A204.1 (cell line): ENCODE measurements at regions not wholly inside any gene's neighbourhood (a gene's known extent, or its start where the extent isn't known, plus 50 kb on each side); places are given as distances from the start of the nearest gene placed in this dataset.

ENCODE experiments used
- FAIRE-seq: peaks from 2 replicates; lab custom pipeline; 2012; peaks lifted over from hg19 to GRCh38; lab: Jason Lieb, UNC

DNA sequence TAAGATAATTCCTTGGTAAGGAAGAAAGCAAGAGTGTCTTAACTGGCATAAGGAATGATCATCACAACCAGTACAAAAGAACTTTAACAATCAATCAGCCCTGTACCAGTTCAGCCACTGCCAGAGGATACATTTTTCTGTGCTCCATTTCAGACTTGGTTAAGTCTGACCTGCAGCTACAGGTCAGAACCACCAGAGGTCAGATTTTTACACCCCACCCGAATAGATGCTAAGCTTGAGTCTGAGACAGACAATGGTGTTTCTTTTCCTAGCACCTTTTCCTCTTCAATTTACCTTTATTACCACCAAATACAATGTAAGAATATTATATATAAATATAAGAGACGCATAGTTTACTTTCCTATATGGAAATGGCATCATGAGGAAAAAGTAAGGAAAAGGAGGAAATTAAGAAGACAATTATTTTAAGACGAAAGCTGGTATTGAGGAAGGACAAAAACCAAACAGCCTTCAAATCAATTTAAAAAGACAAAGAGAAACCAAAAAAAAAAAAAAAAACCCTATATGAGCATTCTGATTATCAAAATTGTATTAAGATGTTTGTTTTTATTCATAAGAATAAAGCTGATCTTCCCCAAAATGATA, 215.3 kb upstream of the TTC29 start:
- peak; percentile 46 for FAIRE-seq

- no peak for FAIRE-seq
Measured at GRCh38 chr4:147163311-147163710, 217.6 kb upstream of the TTC29 start.

GRCh38 chr4:147168200-147168599, 222.5 kb upstream of the TTC29 start:
- peak; percentile 54 for FAIRE-seq

GRCh38 chr4:147173322-147173721, 227.7 kb upstream of the TTC29 start:
- no peak for FAIRE-seq

- FAIRE-seq = no peak
Measured at GRCh38 chr4:147173797-147174432, 228.3 kb upstream of the TTC29 start.

DNA sequence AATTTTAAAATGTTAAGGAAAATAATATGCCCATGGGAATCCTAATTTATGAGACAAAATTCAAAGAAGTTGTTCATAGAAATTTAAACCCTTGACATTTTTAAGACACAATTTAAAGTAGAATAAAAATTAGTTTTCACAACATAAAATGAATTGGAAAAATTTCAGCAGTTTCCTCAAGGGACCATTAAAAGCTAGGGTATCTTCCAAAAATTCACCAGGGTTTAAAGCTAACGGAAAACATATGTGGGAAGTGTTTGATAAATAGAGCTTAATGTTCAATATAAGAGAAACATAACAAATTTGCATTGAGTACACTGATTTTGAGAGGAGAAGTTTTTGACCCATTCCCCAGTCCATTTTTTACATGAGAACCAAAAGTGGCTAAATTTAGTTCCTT, 228.9 kb upstream of the TTC29 start:
- no peak for FAIRE-seq

DNA sequence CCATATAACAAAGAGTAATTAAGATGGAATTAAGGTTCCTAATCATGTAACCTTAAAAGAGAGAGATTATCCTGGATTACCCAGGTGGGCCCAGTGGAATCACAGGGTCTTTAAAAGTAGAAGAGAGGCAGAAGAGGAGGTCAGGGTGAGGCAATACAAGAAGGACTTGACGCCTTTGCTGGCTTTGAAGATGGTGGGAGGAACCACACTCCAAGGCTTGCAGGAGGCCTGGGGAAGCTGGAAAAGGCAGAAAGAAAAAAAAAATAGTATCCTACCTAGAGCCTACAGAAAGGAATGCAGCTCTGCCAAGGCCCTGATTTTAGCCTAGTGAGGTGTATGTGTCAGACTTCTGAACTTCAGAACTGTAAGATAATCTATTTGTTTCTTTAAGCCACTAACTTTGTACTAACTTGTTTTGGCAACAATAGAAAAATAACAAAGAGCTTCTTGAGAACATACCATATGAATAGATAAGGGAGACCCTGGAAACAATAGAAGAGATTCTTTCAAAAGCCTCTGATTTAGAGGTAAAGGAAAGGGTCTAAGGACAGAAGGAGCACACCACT, 229.9 kb upstream of the TTC29 start:
- no peak for FAIRE-seq

GRCh38 chr4:147182041-147182440, 236.4 kb upstream of the TTC29 start:
- no peak for FAIRE-seq

DNA sequence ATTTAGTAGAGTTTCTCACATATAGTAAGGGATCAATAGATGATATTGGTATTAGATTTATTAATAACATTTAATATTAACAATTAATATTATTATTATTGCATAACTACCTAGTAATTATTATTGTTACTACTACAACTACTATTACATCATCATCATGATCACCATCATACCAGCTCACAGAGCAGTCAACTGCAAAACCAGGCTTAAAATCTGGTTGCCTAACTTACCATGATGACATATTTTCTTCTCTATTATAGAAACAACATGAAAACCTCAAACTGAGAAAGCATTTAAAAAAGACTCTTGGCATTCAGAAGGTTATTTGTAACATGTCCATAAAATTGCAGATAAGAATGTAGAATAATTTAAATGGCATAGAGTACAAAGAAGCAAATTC, 247.0 kb upstream of the TTC29 start:
- no peak for FAIRE-seq

DNA sequence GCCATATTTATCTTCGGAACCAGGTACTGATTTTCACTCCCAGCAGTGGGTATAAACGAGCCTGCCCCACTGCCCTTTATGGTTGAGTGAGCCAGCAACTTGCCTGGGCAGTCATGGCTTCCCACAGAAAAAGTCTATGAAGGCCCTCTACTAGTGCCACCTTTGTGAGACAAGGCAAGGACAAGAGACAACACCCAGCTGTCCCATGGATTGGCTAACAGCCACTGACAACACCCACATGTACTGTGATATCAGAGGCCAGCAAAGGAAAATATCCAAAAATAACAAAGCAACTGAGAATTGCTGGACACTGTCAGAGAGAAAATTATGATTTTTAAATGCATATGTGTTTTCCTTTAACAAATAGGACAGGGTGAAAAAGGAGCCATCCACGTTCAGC, 248.4 kb upstream of the TTC29 start:
- no peak for FAIRE-seq

DNA sequence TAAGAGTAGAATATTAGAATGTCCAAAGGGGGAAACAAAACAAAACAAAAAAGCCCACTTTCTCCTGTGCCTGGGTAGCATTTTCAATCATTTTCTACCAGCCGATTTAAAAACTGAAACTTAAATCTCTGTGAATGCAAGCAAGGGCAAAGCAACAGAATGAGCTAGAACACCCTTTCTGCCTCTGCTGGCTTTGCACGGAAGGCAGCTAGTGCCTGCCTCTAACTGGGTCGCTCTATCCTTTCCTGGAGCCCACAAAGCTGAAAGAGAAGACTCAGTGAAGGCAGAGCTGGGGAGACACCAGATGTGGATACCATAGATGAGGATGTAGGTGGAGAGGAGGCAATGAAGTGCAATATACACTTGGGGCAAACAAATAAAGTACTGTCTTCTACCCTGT, 248.9 kb upstream of the TTC29 start:
- no peak for FAIRE-seq

- no peak for FAIRE-seq
Measured at GRCh38 chr4:147195386-147195785, 249.7 kb upstream of the TTC29 start.

- FAIRE-seq = no peak
Measured at GRCh38 chr4:147198411-147199051, 252.9 kb upstream of the TTC29 start.

- FAIRE-seq = no peak
Measured at GRCh38 chr4:147201016-147201415, 255.4 kb upstream of the TTC29 start.

DNA sequence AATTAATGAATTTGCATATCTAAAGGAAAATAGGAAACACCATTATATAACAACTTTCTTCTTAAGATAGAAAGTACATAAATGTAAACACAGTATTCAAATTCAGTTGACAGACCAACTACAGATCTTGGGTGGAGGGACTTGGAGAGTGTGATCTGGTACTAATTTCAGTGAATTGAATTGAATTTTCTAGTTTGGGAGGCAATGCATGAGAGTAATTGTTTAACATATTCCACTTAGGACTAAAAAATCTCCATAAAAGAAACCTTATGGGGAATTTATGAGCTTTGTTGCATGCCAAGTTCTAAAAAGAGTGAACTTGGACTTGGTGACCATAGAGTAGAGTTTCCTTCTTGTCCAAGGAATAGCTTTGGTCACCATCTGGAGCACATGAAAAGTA, 261.1 kb upstream of the TTC29 start:
- FAIRE-seq = no peak

- no peak for FAIRE-seq
Measured at GRCh38 chr4:147207911-147208310, 262.2 kb upstream of the TTC29 start.

DNA sequence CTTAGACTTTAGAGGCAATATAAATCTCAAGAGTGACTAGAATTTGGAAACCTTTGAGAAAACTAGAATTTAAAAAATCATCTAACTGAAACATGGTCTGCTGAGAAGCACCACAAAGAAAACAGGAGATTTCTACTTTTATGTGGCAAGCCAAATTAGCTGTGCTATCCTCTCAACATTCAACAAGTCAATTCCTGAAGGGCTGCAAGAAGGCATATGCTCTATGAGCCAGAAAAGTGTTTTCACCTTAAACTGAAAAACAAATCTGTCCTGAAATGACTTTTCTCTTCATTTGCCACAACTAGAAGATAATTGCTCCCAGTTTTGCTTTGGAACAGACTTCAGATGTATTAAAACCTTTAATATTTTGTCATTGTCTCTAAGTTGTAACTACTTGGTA, 263.2 kb upstream of the EDNRA start:
- FAIRE-seq = no peak

DNA sequence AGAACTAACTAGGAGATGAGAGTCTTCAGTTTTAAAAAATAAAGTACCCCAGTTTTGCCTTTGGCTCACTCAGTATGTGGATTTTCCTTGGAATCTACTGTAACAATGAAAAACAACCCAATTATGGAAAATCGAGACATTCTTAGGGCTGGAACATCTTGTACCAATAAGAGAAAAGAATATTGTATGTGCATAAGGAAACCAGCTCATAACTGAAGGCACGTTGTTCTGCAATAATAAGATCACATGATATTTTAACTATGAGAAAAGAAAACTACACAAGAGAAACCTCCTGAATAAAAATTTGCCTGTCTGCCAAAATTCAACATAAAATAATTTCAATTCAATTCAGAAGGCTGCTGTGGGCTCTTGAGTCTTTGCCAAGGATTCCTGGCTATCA, 261.8 kb upstream of the EDNRA start:
- FAIRE-seq = no peak

GRCh38 chr4:147220833-147221232, 260.1 kb upstream of the EDNRA start:
- FAIRE-seq = no peak

DNA sequence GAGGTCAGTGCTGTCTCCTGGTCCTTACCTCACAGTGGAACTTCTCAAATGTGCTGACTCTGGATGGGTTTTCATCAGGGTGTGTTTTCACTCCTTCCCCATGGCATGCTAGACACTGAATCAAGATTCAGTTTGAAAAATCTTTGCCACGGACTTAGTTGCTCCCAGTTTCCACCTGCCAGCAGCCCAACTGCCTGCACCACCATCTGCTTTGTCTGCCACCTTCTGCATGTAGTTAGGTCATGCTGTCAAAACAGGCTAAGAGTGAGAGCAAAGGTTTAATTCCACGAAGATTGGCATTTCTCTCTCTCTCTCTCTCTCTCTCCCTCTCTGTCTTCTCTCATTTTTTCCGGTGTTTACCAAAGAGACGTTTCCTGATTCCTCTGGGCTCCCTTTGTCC, 258.0 kb upstream of the EDNRA start:
- FAIRE-seq = no peak

DNA sequence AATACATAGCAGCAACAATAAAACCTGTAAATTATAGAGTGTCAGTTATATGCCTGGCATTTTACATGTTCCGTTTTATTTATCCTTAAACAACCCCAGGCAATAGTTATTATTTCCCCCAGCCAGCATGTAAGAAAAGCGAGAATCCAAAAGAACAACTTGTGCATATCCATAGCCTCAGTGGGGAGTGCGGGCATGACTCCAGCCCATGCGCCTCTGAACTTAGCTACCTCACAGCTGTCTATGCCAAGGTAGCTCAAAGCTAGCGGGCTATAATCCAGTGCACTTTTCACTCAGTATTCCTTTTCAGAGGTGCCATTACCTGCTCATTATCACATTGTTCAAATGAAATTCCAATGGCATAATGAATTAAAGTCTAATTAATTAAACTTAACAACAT, 257.3 kb upstream of the EDNRA start:
- FAIRE-seq = no peak

DNA sequence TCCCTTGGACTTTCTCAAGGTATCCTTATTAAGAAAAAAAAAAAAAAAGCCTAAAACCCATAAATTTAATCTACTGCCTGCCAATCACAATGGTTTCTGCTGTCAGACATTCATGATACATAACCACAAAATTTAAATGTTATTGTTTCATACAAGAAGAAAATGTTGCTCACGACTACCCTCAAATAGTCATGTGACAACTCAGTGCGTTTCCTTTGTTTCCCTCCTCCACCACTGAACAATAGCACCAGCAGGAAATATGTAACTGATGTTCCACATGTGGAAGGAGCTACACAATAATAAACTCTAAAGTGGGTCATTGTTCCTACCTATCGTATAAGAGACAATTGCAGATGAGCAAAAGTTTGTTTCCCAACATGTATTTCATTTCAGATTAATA, 244.1 kb upstream of the EDNRA start:
- FAIRE-seq = no peak

- FAIRE-seq = no peak
Measured at GRCh38 chr4:147244786-147245185, 236.1 kb upstream of the EDNRA start.

- FAIRE-seq = no peak
Measured at GRCh38 chr4:147246096-147246495, 234.8 kb upstream of the EDNRA start.
